ENCODE measurements at regions not wholly inside any gene's neighbourhood (a gene's known extent, or its start where the extent isn't known, plus 50 kb on each side); places are given as distances from the start of the nearest gene placed in this dataset.

DNA sequence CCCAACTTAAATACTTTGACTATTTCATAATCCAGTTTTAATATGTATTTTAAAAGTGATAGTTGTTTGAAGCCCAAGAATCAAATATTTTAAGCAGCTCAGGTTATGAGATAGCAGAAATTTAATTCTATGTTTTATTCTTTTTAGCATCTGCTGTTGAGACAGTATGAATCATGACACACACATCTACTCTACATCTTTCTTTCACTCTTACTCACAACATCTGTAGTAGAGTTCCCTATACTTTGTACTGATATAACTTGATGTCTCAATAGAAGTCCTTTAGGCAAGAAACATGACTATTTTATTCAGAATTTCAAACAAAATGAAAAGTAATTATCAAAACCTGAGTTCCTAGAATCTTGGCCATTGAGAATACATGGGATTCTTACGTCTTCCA, 187.9 kb upstream of the GNPDA2 start:
- no peaks in the 10 kb centered on the region for H3K9me2 ChIP-seq (ENCODE audit: insufficient read depth, low read length)
- no peak overlapping the region for H3K27ac ChIP-seq (ENCODE audit: low read length)
- H2AFZ ChIP-seq (ENCODE audit: low read depth, low read length) = no peak overlapping the region
- no peaks in the 10 kb centered on the region for H3K9me3 ChIP-seq (ENCODE audit: low read length)
- no peaks in the 10 kb centered on the region for H3K79me2 ChIP-seq (replicated peaks; ENCODE audit: insufficient read depth, low read length)
- H3K9ac ChIP-seq (ENCODE audit: low read length) = no peak overlapping the region
- no peak overlapping the region for H3K4me3 ChIP-seq (ENCODE audit: low read length)
- no peaks in the 10 kb centered on the region for H3K27me3 ChIP-seq (ENCODE audit: insufficient read depth, low read depth, low read length)
- TF ChIP-seq MXI1 (conservative IDR thresholded peaks at IDR 0.05; ENCODE audit: poor library complexity, severe bottlenecking) (no peak), TAF1 (IDR thresholded peaks at IDR 0.05; ENCODE audit: low read depth) (no peak), POLR2AphosphoS5 (IDR thresholded peaks at IDR 0.05) (no peak), RAD21 (conservative IDR thresholded peaks at IDR 0.05) (no peak), SMC3 (conservative IDR thresholded peaks at IDR 0.05; ENCODE audit: poor library complexity) (no peak)
- TF ChIP-seq, protein P1, sequence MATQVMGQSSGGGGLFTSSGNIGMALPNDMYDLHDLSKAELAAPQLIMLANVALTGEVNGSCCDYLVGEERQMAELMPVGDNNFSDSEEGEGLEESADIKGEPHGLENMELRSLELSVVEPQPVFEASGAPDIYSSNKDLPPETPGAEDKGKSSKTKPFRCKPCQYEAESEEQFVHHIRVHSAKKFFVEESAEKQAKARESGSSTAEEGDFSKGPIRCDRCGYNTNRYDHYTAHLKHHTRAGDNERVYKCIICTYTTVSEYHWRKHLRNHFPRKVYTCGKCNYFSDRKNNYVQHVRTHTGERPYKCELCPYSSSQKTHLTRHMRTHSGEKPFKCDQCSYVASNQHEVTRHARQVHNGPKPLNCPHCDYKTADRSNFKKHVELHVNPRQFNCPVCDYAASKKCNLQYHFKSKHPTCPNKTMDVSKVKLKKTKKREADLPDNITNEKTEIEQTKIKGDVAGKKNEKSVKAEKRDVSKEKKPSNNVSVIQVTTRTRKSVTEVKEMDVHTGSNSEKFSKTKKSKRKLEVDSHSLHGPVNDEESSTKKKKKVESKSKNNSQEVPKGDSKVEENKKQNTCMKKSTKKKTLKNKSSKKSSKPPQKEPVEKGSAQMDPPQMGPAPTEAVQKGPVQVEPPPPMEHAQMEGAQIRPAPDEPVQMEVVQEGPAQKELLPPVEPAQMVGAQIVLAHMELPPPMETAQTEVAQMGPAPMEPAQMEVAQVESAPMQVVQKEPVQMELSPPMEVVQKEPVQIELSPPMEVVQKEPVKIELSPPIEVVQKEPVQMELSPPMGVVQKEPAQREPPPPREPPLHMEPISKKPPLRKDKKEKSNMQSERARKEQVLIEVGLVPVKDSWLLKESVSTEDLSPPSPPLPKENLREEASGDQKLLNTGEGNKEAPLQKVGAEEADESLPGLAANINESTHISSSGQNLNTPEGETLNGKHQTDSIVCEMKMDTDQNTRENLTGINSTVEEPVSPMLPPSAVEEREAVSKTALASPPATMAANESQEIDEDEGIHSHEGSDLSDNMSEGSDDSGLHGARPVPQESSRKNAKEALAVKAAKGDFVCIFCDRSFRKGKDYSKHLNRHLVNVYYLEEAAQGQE (IDR thresholded peaks at IDR 0.05; ENCODE audit: borderline replicate concordance) = no peak
- TF ChIP-seq, protein P2, sequence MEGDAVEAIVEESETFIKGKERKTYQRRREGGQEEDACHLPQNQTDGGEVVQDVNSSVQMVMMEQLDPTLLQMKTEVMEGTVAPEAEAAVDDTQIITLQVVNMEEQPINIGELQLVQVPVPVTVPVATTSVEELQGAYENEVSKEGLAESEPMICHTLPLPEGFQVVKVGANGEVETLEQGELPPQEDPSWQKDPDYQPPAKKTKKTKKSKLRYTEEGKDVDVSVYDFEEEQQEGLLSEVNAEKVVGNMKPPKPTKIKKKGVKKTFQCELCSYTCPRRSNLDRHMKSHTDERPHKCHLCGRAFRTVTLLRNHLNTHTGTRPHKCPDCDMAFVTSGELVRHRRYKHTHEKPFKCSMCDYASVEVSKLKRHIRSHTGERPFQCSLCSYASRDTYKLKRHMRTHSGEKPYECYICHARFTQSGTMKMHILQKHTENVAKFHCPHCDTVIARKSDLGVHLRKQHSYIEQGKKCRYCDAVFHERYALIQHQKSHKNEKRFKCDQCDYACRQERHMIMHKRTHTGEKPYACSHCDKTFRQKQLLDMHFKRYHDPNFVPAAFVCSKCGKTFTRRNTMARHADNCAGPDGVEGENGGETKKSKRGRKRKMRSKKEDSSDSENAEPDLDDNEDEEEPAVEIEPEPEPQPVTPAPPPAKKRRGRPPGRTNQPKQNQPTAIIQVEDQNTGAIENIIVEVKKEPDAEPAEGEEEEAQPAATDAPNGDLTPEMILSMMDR (IDR thresholded peaks at IDR 0.05; ENCODE audit: poor library complexity, severe bottlenecking) = no peak
- no peaks in the 10 kb centered on the region for H3F3A ChIP-seq (ENCODE audit: insufficient read depth, low read length, poor library complexity, severe bottlenecking)
- H4K20me1 ChIP-seq (ENCODE audit: insufficient read depth) = no peaks in the 10 kb centered on the region
- H3K4me2 ChIP-seq (ENCODE audit: low read length) = no peak overlapping the region
- H3K36me3 ChIP-seq (ENCODE audit: insufficient read depth, low read length) = no peaks in the 10 kb centered on the region

DNA sequence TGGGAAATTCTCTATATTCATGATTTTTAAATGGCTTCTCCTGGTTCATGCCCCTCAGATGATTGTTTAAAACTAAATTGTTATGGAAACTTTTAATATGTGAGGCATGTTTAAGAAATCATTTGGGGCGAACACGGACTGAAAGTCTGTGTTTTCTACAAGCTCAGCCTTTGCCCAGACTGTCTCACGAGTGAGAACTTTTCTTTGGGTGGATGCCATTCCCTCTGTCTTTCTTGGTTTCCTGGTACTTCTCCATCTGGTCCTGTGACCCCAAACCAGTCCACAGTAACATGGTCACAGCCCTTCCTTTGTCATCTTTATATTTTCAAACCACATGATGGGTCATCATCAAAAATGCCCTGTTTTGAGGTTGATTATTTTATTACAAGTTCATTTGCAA, 186.6 kb upstream of the GNPDA2 start:
- H2AFZ ChIP-seq (ENCODE audit: low read depth, low read length) = no peak overlapping the region
- no peak overlapping the region for H3K9ac ChIP-seq (ENCODE audit: low read length)
- no peaks in the 10 kb centered on the region for H3K9me3 ChIP-seq (ENCODE audit: low read length)
- no peak overlapping the region for H3K27ac ChIP-seq (ENCODE audit: low read length)
- no peaks in the 10 kb centered on the region for H3K36me3 ChIP-seq (ENCODE audit: insufficient read depth, low read length)
- H3K4me3 ChIP-seq (ENCODE audit: low read length) = no peak overlapping the region
- H4K20me1 ChIP-seq (ENCODE audit: insufficient read depth) = no peaks in the 10 kb centered on the region
- no peak overlapping the region for H3K4me2 ChIP-seq (ENCODE audit: low read length)
- H3F3A ChIP-seq (ENCODE audit: insufficient read depth, low read length, poor library complexity, severe bottlenecking) = no peaks in the 10 kb centered on the region
- H3K79me2 ChIP-seq (replicated peaks; ENCODE audit: insufficient read depth, low read length) = no peaks in the 10 kb centered on the region
- no peaks in the 10 kb centered on the region for H3K9me2 ChIP-seq (ENCODE audit: insufficient read depth, low read length)
- H3K27me3 ChIP-seq (ENCODE audit: insufficient read depth, low read depth, low read length) = no peaks in the 10 kb centered on the region
- TF ChIP-seq, protein P1 (IDR thresholded peaks at IDR 0.05; ENCODE audit: borderline replicate concordance) = no peak
- TF ChIP-seq MXI1 (conservative IDR thresholded peaks at IDR 0.05; ENCODE audit: poor library complexity, severe bottlenecking) (no peak), EZH2 (IDR thresholded peaks at IDR 0.05; ENCODE audit: borderline replicate concordance, insufficient read depth, low read length, poor library complexity, severe bottlenecking) (no peak), TAF1 (IDR thresholded peaks at IDR 0.05; ENCODE audit: low read depth) (no peak), POLR2AphosphoS5 (IDR thresholded peaks at IDR 0.05) (no peak), RAD21 (conservative IDR thresholded peaks at IDR 0.05) (no peak), EP300 (conservative IDR thresholded peaks at IDR 0.05; ENCODE audit: poor library complexity, severe bottlenecking) (no peak), SMC3 (conservative IDR thresholded peaks at IDR 0.05; ENCODE audit: poor library complexity) (no peak)
- TF ChIP-seq, protein P2 (IDR thresholded peaks at IDR 0.05; ENCODE audit: poor library complexity, severe bottlenecking) = no peak
